Neuronal stem cell (in vitro differentiated cells): ENCODE measurements at regions not wholly inside any gene's neighbourhood (a gene's known extent, or its start where the extent isn't known, plus 50 kb on each side); places are given as distances from the start of the nearest gene placed in this dataset.

ENCODE experiments used
- DNase-seq: peaks from one replicate; pipeline ENCODE4 v3.0.0-alpha.2; 2013; ENCODE audit warnings: low spot score
- H2AFZ ChIP-seq: one replicate; pipeline ENCODE4 v1.6.1; 2013; ENCODE audit warnings: mild to moderate bottlenecking, low read length, inconsistent platforms
- H2AK5ac ChIP-seq: 2 replicates; pipeline ENCODE4 v1.6.1; 2013; ENCODE audit warnings: low read depth, mild to moderate bottlenecking, inconsistent platforms, low read length, moderate library complexity, mixed read lengths
- H2BK120ac ChIP-seq: 2 replicates; pipeline ENCODE4 v1.6.1; 2013; ENCODE audit warnings: low read depth, mild to moderate bottlenecking, inconsistent platforms, low read length, moderate library complexity, mixed read lengths
- H2BK12ac ChIP-seq: one replicate; pipeline ENCODE4 v1.6.1; 2013; ENCODE audit warnings: low read length, inconsistent platforms
- H2BK15ac ChIP-seq: 2 replicates; pipeline ENCODE4 v1.6.1; 2013; ENCODE audit warnings: mild to moderate bottlenecking, low read length, inconsistent platforms, mixed read lengths
- H2BK5ac ChIP-seq: one replicate; pipeline ENCODE4 v1.6.1; 2013; ENCODE audit warnings: inconsistent platforms, mild to moderate bottlenecking, low read length, moderate library complexity
- H3K14ac ChIP-seq: one replicate; pipeline ENCODE4 v1.6.1; 2013; ENCODE audit warnings: low read length, inconsistent platforms
- H3K18ac ChIP-seq: 2 replicates; pipeline ENCODE4 v1.6.1; 2013; ENCODE audit warnings: low read length, inconsistent platforms
- H3K23ac ChIP-seq: 2 replicates; pipeline ENCODE4 v1.6.1; 2013; ENCODE audit warnings: low read depth, mild to moderate bottlenecking, mixed read lengths, low read length, inconsistent platforms; ENCODE audit not compliant: poor library complexity
- H3K27ac ChIP-seq: replicated peaks from 3 replicates; pipeline ENCODE4 v1.5.1; 2013; ENCODE audit warnings: low read length, inconsistent platforms
- H3K27me3 ChIP-seq, 3 experiments: 2 replicates each; pipeline ENCODE4 v1.6.1; 2013; ENCODE audit warnings: low read length in 3 of 3, mild to moderate bottlenecking in 2 of 3, inconsistent platforms in 1 of 3, low read depth in 1 of 3, mixed read lengths in 1 of 3, moderate library complexity in 1 of 3; ENCODE audit not compliant: control insufficient read depth in 3 of 3, insufficient read depth in 3 of 3
- H3K36me3 ChIP-seq, 2 donors: replicated peaks in 1 of 2; 2 replicates each; pipeline ENCODE4 v1.6.1; 2013; ENCODE audit warnings: low read length in 2 of 2; ENCODE audit not compliant: control insufficient read depth in 2 of 2, insufficient read depth in 2 of 2
- H3K4ac ChIP-seq: 2 replicates; pipeline ENCODE4 v1.6.1; 2013; ENCODE audit warnings: inconsistent platforms, mild to moderate bottlenecking, low read length, moderate library complexity
- H3K4me1 ChIP-seq, 2 donors: 1 replicate in 1 of 2; 2 replicates in 1 of 2; pipeline ENCODE4 v1.6.1; 2013; ENCODE audit warnings: low read length in 2 of 2, low read depth in 1 of 2; ENCODE audit not compliant: control insufficient read depth in 2 of 2, insufficient read depth in 1 of 2
- H3K4me2 ChIP-seq: one replicate; pipeline ENCODE4 v1.6.1; 2013; ENCODE audit warnings: mild to moderate bottlenecking, low read length, inconsistent platforms; ENCODE audit not compliant: insufficient read depth, poor library complexity, severe bottlenecking
- H3K4me3 ChIP-seq, 2 donors: 2 replicates each; pipeline ENCODE4 v1.5.1; 2013; ENCODE audit warnings: low read length in 2 of 2, mild to moderate bottlenecking in 2 of 2, inconsistent platforms in 1 of 2, moderate library complexity in 1 of 2
- H3K79me1 ChIP-seq: one replicate; pipeline ENCODE4 v1.6.1; 2013; ENCODE audit warnings: low read depth, mild to moderate bottlenecking, inconsistent platforms, low read length, moderate library complexity
- H3K9ac ChIP-seq: one replicate; pipeline ENCODE4 v1.6.1; 2013; ENCODE audit warnings: mild to moderate bottlenecking, low read depth, low read length, inconsistent platforms; ENCODE audit not compliant: poor library complexity
- H3K9me3 ChIP-seq, 2 donors: replicated peaks in 1 of 2; 2 replicates each; pipeline versions ENCODE3 to v1.6.1; 2013; ENCODE audit warnings: low read length in 2 of 2, mild to moderate bottlenecking in 2 of 2, inconsistent platforms in 1 of 2, low read depth in 1 of 2, mixed read lengths in 1 of 2, moderate library complexity in 1 of 2; ENCODE audit not compliant: control insufficient read depth in 2 of 2, insufficient read depth in 1 of 2
- H4K8ac ChIP-seq: one replicate; pipeline ENCODE4 v1.6.1; 2013; ENCODE audit warnings: low read depth, mild to moderate bottlenecking, inconsistent platforms, low read length, moderate library complexity
- H4K91ac ChIP-seq: one replicate; pipeline ENCODE4 v1.6.1; 2013; ENCODE audit warnings: low read length, low read depth, mild to moderate bottlenecking, inconsistent platforms; ENCODE audit not compliant: poor library complexity
- WGBS, 2 donors: extraction: QIAGEN DNeasy Blood & Tissue Kit; methylation state at CpG; one replicate each; pipeline ENCODE4 v1.1.7; 2013; ENCODE audit warnings: missing lambda C conversion rate in 2 of 2, mixed read lengths in 1 of 2; ENCODE audit not compliant: insufficient read length in 2 of 2, insufficient replicate concordance in 1 of 2; ENCODE audit errors: extremely low coverage in 2 of 2; 5-methylcytosine and 5-hydroxymethylcytosine counted together

GRCh38 chr2:30396436-30397232 is 50.4 kb upstream of the LCLAT1 start:
- H2AFZ ChIP-seq = no peak overlapping the region
- DNase-seq = no peak
- H3K23ac ChIP-seq = no peak overlapping the region
- H4K91ac ChIP-seq = no peak overlapping the region
- H3K36me3 ChIP-seq = no peaks in the 10 kb centered on the region
- no peak overlapping the region for H3K14ac ChIP-seq
- no peak overlapping the region for H3K4ac ChIP-seq
- H3K79me1 ChIP-seq = no peaks in the 10 kb centered on the region
- H2BK15ac ChIP-seq = no peak overlapping the region
- H3K18ac ChIP-seq = no peak overlapping the region
- H3K9ac ChIP-seq = no peak overlapping the region
- WGBS, 2 donors = no CpG with 5 or more reads among the region's 4 CpGs
- peaks cover 0 to 27% (median 0%) of the 10 kb centered on the region in 3 experiments for H3K27me3 ChIP-seq
- H3K4me3 ChIP-seq = no peak overlapping the region
- no peak overlapping the region for H2AK5ac ChIP-seq
- H2BK12ac ChIP-seq = no peak overlapping the region
- no peaks in the 10 kb centered on the region for H3K4me1 ChIP-seq
- H2BK120ac ChIP-seq = no peak overlapping the region
- no peak overlapping the region for H3K27ac ChIP-seq
- no peaks in the 10 kb centered on the region for H3K9me3 ChIP-seq
- H2BK5ac ChIP-seq = no peak overlapping the region
- H4K8ac ChIP-seq = no peak overlapping the region
- no peak overlapping the region for H3K4me2 ChIP-seq
